Activated naive CD4-positive, alpha-beta T cell treated with anti-CD3 and anti-CD28 coated beads, Interleukin-2, amount 50 U/mL, for 24 hours (primary cell): ENCODE measurements at regions not wholly inside any gene's neighbourhood (a gene's known extent, or its start where the extent isn't known, plus 50 kb on each side); places are given as distances from the start of the nearest gene placed in this dataset.
"Not testable (repeated sequence)": the region's sequence is repeated elsewhere in the genome, so short reads cannot be mapped to it uniquely, and the experiment has no call there.

Experiments used
- H3K27ac Mint-ChIP-seq: one replicate; pipeline ENCODE4 v1.8.0; 2021; ENCODE audit warnings: mild to moderate bottlenecking, mixed read lengths
- H3K27me3 Mint-ChIP-seq: one replicate; pipeline ENCODE4 v1.8.0; 2021; ENCODE audit warnings: mixed read lengths
- H3K36me3 Mint-ChIP-seq: one replicate; pipeline ENCODE4 v1.8.0; 2021; ENCODE audit warnings: mixed read lengths
- H3K4me1 Mint-ChIP-seq: one replicate; pipeline ENCODE4 v1.8.0; 2021; ENCODE audit warnings: mixed read lengths
- H3K4me3 Mint-ChIP-seq: one replicate; pipeline ENCODE4 v1.8.0; 2021; ENCODE audit warnings: mild to moderate bottlenecking, mixed read lengths
- H3K9me3 Mint-ChIP-seq: one replicate; pipeline ENCODE4 v1.8.0; 2021; ENCODE audit warnings: mixed read lengths

DNA sequence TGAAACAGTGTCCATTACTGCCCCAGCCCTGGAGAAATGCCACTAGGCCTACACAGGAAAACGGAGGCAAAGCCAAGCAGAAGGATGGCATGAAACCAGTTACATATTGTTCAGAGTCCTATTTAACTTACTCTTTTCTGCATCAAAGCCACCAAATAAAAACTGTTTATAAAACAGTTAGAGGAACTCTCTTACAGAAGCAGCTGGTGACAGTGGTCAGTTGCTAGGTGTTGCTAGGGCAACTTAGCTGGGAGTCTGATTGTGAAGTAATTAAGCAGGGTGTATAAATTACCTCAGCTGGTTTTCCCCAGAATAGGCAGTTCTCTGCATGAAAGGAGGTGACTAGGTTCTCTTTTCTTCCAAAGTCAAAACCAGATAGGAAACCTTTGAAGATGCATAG, 115.6 kb upstream of the ZBED5 start:
- no peaks in the 10 kb centered on the region for H3K36me3 Mint-ChIP-seq
- H3K9me3 Mint-ChIP-seq = no peaks in the 10 kb centered on the region
- no peaks in the 10 kb centered on the region for H3K4me1 Mint-ChIP-seq
- no peak overlapping the region for H3K27ac Mint-ChIP-seq
- H3K27me3 Mint-ChIP-seq = no peaks in the 10 kb centered on the region
- no peak overlapping the region for H3K4me3 Mint-ChIP-seq

DNA sequence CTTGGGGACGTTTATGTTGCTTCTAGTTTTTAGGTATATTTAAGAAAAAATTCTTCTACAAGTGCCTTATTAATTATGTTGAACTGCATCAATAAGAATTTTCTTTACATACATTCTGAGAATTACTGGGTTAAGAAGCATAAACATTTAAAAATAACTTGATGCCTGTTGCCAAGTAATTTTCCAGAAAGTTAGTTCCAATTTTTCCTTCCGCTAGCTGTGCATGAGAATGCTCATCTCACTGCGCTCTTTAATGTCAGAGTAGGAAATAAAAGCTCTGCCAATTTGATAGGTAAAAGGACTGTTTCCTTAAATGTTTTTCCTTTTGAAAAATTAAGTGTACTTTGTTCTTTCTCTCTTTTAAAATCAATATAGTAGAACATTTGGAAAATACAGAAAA, 113.1 kb upstream of the ZBED5 start:
- no peak overlapping the region for H3K27ac Mint-ChIP-seq
- H3K9me3 Mint-ChIP-seq = no peaks in the 10 kb centered on the region
- no peaks in the 10 kb centered on the region for H3K36me3 Mint-ChIP-seq
- H3K4me1 Mint-ChIP-seq = no peaks in the 10 kb centered on the region
- H3K27me3 Mint-ChIP-seq = no peaks in the 10 kb centered on the region
- no peak overlapping the region for H3K4me3 Mint-ChIP-seq

DNA sequence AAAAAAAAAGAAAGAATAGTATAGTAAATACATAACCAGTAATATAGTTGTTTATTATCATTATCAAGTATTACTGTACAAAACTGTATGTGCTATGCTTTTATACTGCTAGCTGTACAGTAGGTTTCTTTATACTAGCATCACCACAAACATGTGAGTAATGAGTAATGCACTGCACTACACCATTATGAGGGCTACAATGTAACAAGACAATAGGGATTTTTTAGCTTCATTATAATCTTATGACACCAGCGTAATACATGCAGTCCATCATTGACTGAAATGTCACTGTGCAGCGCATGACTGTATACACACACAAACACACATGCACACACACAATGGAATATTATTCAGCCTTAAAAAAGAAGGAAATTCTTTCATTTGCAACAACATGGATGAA, 111.5 kb upstream of the ZBED5 start:
- Mint-ChIP-seq H3K27me3 (no peaks in the 10 kb centered on the region), H3K9me3 (peaks cover 5% of the 10 kb centered on the region), H3K27ac (no peak overlapping the region), H3K4me1 (no peaks in the 10 kb centered on the region), H3K4me3 (no peak overlapping the region), H3K36me3 (no peaks in the 10 kb centered on the region)

DNA sequence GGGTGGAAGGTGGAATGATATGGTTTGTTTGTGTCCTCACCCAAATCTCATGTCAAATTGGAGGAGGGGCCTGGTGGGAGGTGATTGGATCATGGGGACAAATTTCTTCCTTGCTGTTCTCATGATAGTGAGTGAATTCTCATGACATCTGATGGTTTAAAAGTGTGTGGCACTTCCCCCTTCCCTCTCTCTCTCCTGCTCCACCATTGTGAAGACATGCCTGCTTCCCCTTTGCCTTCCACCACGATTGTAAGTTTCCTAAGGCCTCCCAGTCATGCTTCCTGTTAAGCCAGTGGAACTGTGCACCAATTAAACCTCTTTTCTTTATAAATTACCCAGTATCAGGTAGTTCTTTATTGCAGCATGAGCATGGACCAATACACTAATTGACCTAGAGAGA, 99.0 kb upstream of the ZBED5 start:
- Mint-ChIP-seq H3K36me3 (peaks cover 12% of the 10 kb centered on the region), H3K9me3 (peaks cover 11% of the 10 kb centered on the region), H3K27me3 (peaks cover 13% of the 10 kb centered on the region)
- H3K27ac Mint-ChIP-seq, H3K4me1 Mint-ChIP-seq, H3K4me3 Mint-ChIP-seq: not testable (repeated sequence)

DNA sequence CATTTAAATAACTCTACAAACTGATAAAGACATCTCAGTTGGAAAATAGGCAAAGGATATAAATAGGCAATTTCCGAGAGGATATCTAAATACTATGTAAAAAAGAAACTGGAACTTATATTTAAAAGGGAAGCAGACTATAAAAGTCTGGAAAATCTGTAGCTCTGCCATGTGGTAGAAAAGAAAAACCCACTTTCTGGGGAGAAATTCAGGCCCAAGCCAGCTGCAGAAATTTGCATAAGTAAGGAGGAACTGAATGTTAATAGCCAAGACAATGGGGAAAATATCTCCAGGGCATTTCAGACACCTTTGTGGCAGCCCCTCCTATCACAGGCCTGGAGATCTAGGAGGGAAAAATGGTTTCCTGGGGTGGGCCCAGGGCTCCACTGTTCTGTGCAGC, 97.8 kb upstream of the ZBED5 start:
- peaks cover 13% of the 10 kb centered on the region for H3K27me3 Mint-ChIP-seq
- peaks cover 12% of the 10 kb centered on the region for H3K36me3 Mint-ChIP-seq
- H3K27ac Mint-ChIP-seq = no peak overlapping the region
- peaks cover 11% of the 10 kb centered on the region for H3K9me3 Mint-ChIP-seq
- no peak overlapping the region for H3K4me3 Mint-ChIP-seq
- H3K4me1 Mint-ChIP-seq = no peaks in the 10 kb centered on the region

DNA sequence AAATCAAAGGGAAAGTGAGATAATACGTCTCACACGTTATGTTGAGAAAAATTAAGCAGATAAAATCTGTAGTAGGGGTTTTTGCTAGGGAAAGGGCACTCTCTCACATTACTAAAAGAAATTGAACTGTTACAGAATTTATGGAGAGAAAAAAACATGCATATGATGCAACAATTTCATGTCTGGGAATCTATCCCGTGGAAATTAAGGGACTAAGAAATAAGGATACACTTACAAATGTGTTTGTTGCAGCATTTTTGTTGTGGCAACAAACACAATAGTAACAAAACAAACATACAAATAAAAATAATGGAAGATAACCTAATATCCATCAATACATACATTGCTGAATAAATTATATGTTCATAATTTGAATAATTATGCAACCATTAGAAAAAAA, 96.3 kb upstream of the ZBED5 start:
- peaks cover 11% of the 10 kb centered on the region for H3K27me3 Mint-ChIP-seq
- no peaks in the 10 kb centered on the region for H3K4me1 Mint-ChIP-seq
- peaks cover 10% of the 10 kb centered on the region for H3K36me3 Mint-ChIP-seq
- no peak overlapping the region for H3K4me3 Mint-ChIP-seq
- H3K9me3 Mint-ChIP-seq = peaks cover 2% of the 10 kb centered on the region
- no peak overlapping the region for H3K27ac Mint-ChIP-seq

DNA sequence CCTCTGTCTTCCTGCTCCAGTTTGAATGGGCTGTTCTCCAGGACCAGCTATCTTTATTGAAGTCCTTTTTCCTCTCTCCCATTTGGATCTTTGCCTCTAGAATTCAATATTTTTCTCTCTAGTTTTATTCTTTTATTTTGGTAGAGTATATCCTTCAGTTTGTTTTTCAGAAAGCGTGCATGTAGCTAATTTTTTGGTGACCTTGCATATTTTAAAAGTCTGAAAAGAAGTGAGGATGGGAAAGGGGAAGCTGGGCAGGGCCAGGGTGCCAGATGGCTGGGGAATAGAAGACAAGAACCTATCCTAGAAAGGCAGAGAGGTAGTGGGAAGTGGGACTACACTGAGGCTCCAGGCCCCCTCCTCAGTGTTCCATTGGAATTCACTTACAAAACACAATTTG, 95.0 kb upstream of the ZBED5 start:
- Mint-ChIP-seq H3K4me1 (no peaks in the 10 kb centered on the region), H3K27me3 (peaks cover 10% of the 10 kb centered on the region), H3K4me3 (no peak overlapping the region), H3K36me3 (peaks cover 5% of the 10 kb centered on the region), H3K9me3 (no peaks in the 10 kb centered on the region), H3K27ac (no peak overlapping the region)

DNA sequence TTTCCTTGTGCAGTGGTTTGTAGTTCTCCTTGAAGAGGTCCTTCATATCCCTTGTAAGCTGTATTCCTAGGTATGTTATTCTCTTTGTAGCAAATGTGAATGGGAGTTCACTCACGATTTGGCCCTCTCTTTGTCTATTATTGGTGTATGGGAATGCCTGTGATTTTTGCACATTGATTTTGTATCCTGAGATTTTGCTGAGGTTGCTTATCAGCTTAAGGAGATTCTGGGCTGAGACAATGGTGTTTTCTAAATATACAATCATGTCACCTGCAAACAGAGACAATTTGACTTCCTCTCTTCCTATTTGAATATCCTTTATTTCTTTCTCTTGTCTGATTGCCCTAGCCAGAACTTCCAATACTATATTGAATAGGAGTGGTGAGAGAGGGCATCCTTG, 90.1 kb upstream of the ZBED5 start:
- not testable (repeated sequence) for H3K36me3 Mint-ChIP-seq, H3K9me3 Mint-ChIP-seq, H3K4me1 Mint-ChIP-seq, H3K27me3 Mint-ChIP-seq, H3K4me3 Mint-ChIP-seq, H3K27ac Mint-ChIP-seq

DNA sequence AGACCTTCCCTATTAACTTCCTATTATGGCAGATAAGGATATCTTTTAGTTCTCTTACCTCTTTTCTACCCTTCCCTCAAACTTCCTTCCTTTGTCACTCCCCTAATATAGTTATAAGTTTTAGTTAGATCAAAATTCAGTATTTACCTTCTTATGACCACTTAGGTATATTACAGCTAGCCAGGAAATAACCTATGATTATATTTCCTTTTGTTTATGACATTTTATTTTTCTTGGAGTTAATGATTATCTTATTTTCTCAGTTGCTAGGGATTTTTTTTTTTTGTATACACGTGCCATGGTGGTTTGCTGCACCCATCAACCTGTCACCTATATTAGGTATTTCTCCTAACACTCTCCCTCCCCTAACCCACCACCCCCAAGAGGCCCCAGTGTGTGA, 88.2 kb upstream of the ZBED5 start:
- H3K4me3 Mint-ChIP-seq = no peak overlapping the region
- H3K27me3 Mint-ChIP-seq = peaks cover 2% of the 10 kb centered on the region
- peaks cover 6% of the 10 kb centered on the region for H3K4me1 Mint-ChIP-seq
- H3K27ac Mint-ChIP-seq = no peak overlapping the region
- no peaks in the 10 kb centered on the region for H3K36me3 Mint-ChIP-seq
- no peaks in the 10 kb centered on the region for H3K9me3 Mint-ChIP-seq

DNA sequence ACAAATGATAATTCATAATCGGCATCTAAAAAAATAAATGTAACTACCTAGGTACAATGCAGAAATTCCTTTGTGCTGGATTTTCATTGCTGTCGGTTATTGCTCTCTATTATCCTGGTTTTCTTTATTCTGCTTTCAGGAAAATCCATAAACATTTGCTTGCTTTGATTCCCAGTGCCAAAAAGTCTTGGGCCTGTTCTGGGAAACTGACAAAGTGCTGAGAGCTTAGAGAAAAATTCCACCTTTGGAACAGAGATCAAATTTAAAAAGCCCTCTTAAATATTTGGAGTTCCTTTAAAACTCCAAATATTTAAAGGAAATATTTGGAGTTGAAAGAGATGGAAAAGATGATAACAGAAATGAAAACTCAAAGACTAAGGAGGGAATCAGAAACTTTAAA, 87.3 kb upstream of the ZBED5 start:
- no peak overlapping the region for H3K27ac Mint-ChIP-seq
- H3K9me3 Mint-ChIP-seq = no peaks in the 10 kb centered on the region
- H3K36me3 Mint-ChIP-seq = no peaks in the 10 kb centered on the region
- peaks cover 6% of the 10 kb centered on the region for H3K4me1 Mint-ChIP-seq
- H3K4me3 Mint-ChIP-seq = no peak overlapping the region
- H3K27me3 Mint-ChIP-seq = peaks cover 2% of the 10 kb centered on the region

DNA sequence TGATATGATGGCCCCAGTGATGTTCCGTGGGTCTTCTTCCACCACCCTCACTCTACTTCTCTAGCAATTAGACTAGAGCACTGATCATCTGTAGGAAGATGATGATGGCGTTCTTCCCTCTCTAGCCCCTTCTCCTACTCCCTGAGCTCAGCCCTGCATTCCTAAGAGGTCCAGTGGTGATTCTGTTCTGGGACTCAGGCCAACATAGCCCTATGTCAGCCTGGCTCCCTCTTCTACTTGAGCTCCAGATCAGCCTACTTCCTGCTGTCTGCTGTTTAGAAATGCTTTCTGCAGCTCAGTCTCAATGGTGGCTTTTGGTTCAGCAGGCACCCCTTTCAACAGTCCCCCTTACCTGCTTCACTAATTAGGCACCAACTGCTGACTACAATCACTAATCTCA, 86.1 kb upstream of the ZBED5 start:
- no peaks in the 10 kb centered on the region for H3K36me3 Mint-ChIP-seq
- H3K4me3 Mint-ChIP-seq = no peak overlapping the region
- H3K27ac Mint-ChIP-seq = no peak overlapping the region
- peaks cover 6% of the 10 kb centered on the region for H3K4me1 Mint-ChIP-seq
- H3K27me3 Mint-ChIP-seq = no peaks in the 10 kb centered on the region
- no peaks in the 10 kb centered on the region for H3K9me3 Mint-ChIP-seq

DNA sequence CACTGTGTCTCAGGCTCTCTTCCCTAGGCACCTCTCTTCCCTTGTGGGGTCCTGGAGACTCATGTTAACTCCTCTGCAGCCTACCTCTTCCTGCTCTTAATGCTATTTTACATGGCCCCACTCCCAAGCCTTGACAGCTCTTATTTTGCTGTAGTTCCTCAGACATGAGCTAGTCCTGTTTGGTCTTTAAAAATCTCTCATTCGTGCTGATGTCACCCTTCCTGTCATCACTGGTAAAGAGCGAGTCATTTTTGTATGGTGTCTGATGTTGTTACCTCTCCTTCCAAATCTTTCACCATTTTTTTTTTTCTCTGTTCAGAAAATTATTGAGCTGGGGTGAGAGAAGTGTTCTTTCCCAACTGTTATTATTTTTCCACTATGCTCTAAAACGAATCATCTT, 84.8 kb upstream of the ZBED5 start:
- Mint-ChIP-seq H3K27me3 (no peaks in the 10 kb centered on the region), H3K27ac (no peak overlapping the region)

DNA sequence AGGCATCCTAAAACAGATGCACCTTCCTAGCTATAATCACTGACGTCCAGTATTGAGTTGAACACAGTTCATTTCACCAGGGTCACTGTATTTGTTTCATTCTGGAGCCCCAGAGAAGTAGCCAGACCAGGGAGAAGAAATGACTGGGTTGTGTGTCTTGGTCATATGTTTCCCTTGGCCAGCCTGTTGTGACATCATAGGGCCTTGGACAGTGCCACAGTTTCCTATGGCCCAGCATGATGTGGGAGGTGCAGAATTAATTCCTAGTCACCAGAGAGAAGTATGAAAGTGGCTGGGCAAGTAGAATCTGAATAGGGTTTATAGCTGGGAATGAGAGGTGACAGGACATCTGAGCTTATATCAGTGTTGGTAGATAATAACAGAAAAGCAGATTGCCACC, 84.0 kb upstream of the ZBED5 start:
- H3K4me1 Mint-ChIP-seq = peaks cover 6% of the 10 kb centered on the region
- H3K36me3 Mint-ChIP-seq = no peaks in the 10 kb centered on the region
- no peak overlapping the region for H3K27ac Mint-ChIP-seq
- no peaks in the 10 kb centered on the region for H3K9me3 Mint-ChIP-seq
- H3K4me3 Mint-ChIP-seq = no peak overlapping the region
- H3K27me3 Mint-ChIP-seq = no peaks in the 10 kb centered on the region

More for the DNA sequence above, 84.8 kb upstream of the ZBED5 start:
- Mint-ChIP-seq H3K4me3 (no peak overlapping the region), H3K36me3 (no peaks in the 10 kb centered on the region), H3K9me3 (no peaks in the 10 kb centered on the region), H3K4me1 (peaks cover 6% of the 10 kb centered on the region)

DNA sequence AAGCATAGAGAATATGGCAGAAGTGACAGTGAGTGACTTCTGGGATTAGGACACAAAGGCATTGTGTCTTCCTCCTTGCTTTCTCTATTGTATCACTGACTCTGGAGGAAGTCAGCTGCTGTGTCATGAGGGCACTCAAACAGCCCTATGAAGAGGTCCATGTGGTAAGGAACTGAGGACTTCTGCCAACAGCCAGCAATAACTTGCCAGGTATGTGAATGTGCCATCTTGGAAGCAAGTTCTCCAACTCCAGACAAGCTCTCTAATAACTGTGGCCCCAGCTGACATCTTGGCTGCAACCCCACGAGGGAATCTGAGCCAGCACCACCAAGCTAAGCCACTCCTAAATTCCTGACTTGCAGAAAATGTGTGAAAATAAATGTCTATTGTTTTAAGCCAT, 83.6 kb upstream of the ZBED5 start:
- no peak overlapping the region for H3K27ac Mint-ChIP-seq
- no peaks in the 10 kb centered on the region for H3K27me3 Mint-ChIP-seq
- H3K4me1 Mint-ChIP-seq = peaks cover 6% of the 10 kb centered on the region
- H3K36me3 Mint-ChIP-seq = no peaks in the 10 kb centered on the region
- H3K4me3 Mint-ChIP-seq = no peak overlapping the region
- H3K9me3 Mint-ChIP-seq = no peaks in the 10 kb centered on the region

DNA sequence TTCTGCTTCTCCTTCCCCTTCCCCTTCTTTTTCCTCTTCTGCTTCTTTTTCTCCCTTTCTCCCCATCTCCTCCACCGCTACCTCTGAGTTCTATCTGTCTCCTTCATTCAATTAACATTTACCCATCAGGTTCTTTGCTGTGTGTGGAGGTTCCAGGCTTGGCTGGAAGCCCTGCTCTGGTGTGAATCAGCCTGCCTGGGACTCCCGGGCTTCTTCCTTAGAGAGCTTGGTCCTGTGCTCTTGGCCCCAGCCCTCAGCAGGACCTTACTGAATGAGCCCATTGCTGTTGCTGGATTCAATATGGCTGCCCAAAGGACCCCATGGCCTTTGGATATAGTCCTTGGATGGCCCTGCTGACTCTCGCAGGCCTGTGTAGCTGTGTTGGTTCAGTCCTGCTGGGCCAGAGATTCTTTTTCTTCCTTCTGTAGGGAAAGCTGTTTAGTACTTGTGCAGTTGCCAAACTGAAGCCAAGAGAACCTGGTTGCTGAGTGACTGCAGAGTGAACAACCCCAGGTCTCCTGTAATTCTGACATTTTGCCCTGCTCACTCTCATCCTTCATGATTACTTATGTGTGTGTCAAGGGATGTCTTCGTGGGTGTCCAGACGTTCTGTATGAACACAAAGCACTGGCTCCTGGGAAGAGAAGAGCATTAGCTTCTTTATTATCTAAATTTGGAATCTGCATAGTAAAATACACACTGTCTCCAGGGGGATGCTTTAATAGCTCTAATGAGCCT, 81.0 kb upstream of the ZBED5 start:
- no peaks in the 10 kb centered on the region for H3K9me3 Mint-ChIP-seq
- H3K4me1 Mint-ChIP-seq = peaks cover 16% of the 10 kb centered on the region
- H3K36me3 Mint-ChIP-seq = no peaks in the 10 kb centered on the region
- no peak overlapping the region for H3K27ac Mint-ChIP-seq
- no peak overlapping the region for H3K4me3 Mint-ChIP-seq
- H3K27me3 Mint-ChIP-seq = peaks cover 2% of the 10 kb centered on the region

DNA sequence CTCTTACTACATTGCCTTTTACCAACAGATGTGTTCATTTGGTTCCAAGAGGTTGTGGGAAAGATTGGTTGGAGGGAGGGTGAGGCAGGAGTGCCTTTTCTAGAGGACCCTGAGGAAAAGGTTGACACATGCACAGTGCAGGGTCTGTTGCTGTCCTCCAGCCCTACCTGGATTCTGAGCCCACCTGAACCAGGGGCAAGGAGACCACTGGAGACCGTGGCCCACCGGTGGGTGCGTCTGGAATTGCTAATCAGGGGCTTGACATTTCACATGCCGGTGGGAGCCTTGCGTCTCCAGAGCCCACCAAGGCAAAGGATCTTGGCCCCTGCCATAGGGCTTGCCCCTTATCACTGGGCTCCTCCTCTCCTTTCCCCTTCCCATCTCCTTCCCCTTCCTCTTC, 80.4 kb upstream of the ZBED5 start:
- Mint-ChIP-seq H3K4me1 (peaks cover 22% of the 10 kb centered on the region), H3K27me3 (peaks cover 7% of the 10 kb centered on the region), H3K4me3 (no peak overlapping the region), H3K27ac (no peak overlapping the region), H3K9me3 (no peaks in the 10 kb centered on the region), H3K36me3 (no peaks in the 10 kb centered on the region)

DNA sequence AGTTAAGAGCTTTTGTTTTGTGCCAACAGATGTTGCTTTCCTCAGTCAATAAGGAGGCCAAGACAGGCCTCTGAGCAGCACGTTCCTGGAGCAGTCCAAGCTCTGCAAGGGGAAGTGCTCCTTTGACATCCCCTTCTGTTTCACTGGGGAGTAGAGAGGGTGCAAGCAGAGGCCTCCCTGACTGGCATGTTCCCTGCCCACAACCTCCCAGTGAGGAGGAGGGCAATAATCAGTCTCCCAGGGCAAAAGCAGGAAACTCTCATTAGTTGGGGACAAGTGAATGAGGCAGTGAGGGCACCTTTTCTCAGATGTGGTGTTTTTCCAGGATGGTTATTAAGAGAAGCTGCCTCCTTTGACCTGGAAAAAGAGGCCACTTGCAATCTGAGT, 79.5 kb upstream of the ZBED5 start:
- peaks cover 16% of the 10 kb centered on the region for H3K4me1 Mint-ChIP-seq
- H3K4me3 Mint-ChIP-seq = no peak overlapping the region
- H3K36me3 Mint-ChIP-seq = no peaks in the 10 kb centered on the region
- no peaks in the 10 kb centered on the region for H3K9me3 Mint-ChIP-seq
- no peak overlapping the region for H3K27ac Mint-ChIP-seq
- peaks cover 9% of the 10 kb centered on the region for H3K27me3 Mint-ChIP-seq
